Epidermal melanocyte (primary cell): ENCODE measurements at regions not wholly inside any gene's neighbourhood (a gene's known extent, or its start where the extent isn't known, plus 50 kb on each side); places are given as distances from the start of the nearest gene placed in this dataset.

Source experiments
- DNase-seq: peaks from one replicate; pipeline ENCODE4 v3.0.0; 2011; ENCODE audit warnings: low spot score; ENCODE audit not compliant: insufficient read length

GRCh38 chr13:42658019-42658418, 84.1 kb downstream of the TNFSF11 start:
- no peak for DNase-seq

- DNase-seq: no peak
Measured at GRCh38 chr13:42660333-42660965, 86.5 kb downstream of the TNFSF11 start.

- DNase-seq: no peak
Measured at GRCh38 chr13:42667638-42668037, 93.7 kb downstream of the TNFSF11 start.

GRCh38 chr13:42671502-42671901, 97.5 kb downstream of the TNFSF11 start:
- no peak for DNase-seq

GRCh38 chr13:42673677-42674076, 99.7 kb downstream of the TNFSF11 start:
- no peak for DNase-seq

GRCh38 chr13:42680748-42681147, 100.6 kb upstream of the FAM216B start:
- DNase-seq: no peak

GRCh38 chr13:42681326-42682100, 99.9 kb upstream of the FAM216B start:
- no peak for DNase-seq

GRCh38 chr13:42684226-42684625, 97.2 kb upstream of the FAM216B start:
- no peak for DNase-seq

GRCh38 chr13:42685751-42686150, 95.6 kb upstream of the FAM216B start:
- no peak for DNase-seq

GRCh38 chr13:42686165-42686564, 95.2 kb upstream of the FAM216B start:
- DNase-seq: no peak

GRCh38 chr13:42688821-42689220, 92.6 kb upstream of the FAM216B start:
- no peak for DNase-seq

GRCh38 chr13:42696191-42696590, 85.2 kb upstream of the FAM216B start:
- DNase-seq: no peak

GRCh38 chr13:42699912-42700311, 81.5 kb upstream of the FAM216B start:
- DNase-seq: no peak

GRCh38 chr13:42702716-42703115, 78.7 kb upstream of the FAM216B start:
- DNase-seq: no peak

GRCh38 chr13:42703740-42704139, 77.6 kb upstream of the FAM216B start:
- no peak for DNase-seq

GRCh38 chr13:42706286-42706685, 75.1 kb upstream of the FAM216B start:
- no peak for DNase-seq

GRCh38 chr13:42707048-42707447, 74.3 kb upstream of the FAM216B start:
- no peak for DNase-seq

GRCh38 chr13:42707586-42707985, 73.8 kb upstream of the FAM216B start:
- DNase-seq: no peak

- DNase-seq: no peak
Measured at GRCh38 chr13:42708391-42708790, 73.0 kb upstream of the FAM216B start.

GRCh38 chr13:42709276-42709675, 72.1 kb upstream of the FAM216B start:
- no peak for DNase-seq

- no peak for DNase-seq
Measured at GRCh38 chr13:42715909-42716308, 65.5 kb upstream of the FAM216B start.

GRCh38 chr13:42717176-42717575, 64.2 kb upstream of the FAM216B start:
- DNase-seq: no peak
